Uterus (tissue), 2 donors: ENCODE measurements at regions not wholly inside any gene's neighbourhood (a gene's known extent, or its start where the extent isn't known, plus 50 kb on each side); places are given as distances from the start of the nearest gene placed in this dataset.

Source experiments
- CTCF ChIP-seq, 4 experiments: fragments of 200-600 bp in 2 of 4; fragments of 450-650 bp in 2 of 4; sonication (generic) in 2 of 4; IDR thresholded peaks; one replicate each; pipeline ENCODE4 v1.5.1; 2016 to 2019; ENCODE audit warnings: antibody characterized with exemption in 4 of 4, mild to moderate bottlenecking in 2 of 4, moderate library complexity in 1 of 4
- POLR2A ChIP-seq, 2 donors: fragments of 450-650 bp; IDR thresholded peaks; one replicate each; pipeline ENCODE4 v1.6.1; 2016; ENCODE audit warnings: antibody characterized with exemption in 2 of 2, mild to moderate bottlenecking in 1 of 2, moderate library complexity in 1 of 2

GRCh38 chr14:53389202-53389601, 236.1 kb upstream of the DDHD1 start:
- no peak for TF ChIP-seq CTCF (IDR thresholded peaks at IDR 0.05)
- no peak for TF ChIP-seq POLR2A (IDR thresholded peaks at IDR 0.05)
